Erythroblast (primary cell): ENCODE measurements at regions not wholly inside any gene's neighbourhood (a gene's known extent, or its start where the extent isn't known, plus 50 kb on each side); places are given as distances from the start of the nearest gene placed in this dataset.

ENCODE experiments used
- GATA1 ChIP-seq: IDR thresholded peaks from 2 replicates; pipeline ENCODE4 v1.6.1; 2011; ENCODE audit warnings: low read depth, mild to moderate bottlenecking, control low read depth, low read length, moderate library complexity
- POLR2A ChIP-seq: IDR thresholded peaks from 2 replicates; pipeline ENCODE4 v1.6.1; 2011; ENCODE audit warnings: mild to moderate bottlenecking, low read length

GRCh38 chr11:12623869-12624268 is 50.4 kb upstream of the TEAD1 start:
- TF ChIP-seq POLR2A (no peak), GATA1 (no peak)
